ACHN (cell line): ENCODE measurements at regions not wholly inside any gene's neighbourhood (a gene's known extent, or its start where the extent isn't known, plus 50 kb on each side); places are given as distances from the start of the nearest gene placed in this dataset.
A peak's percentile ranks its signal among the peaks of the same experiment; 100 is the strongest.

Source experiments
- DNase-seq: peaks from one replicate; pipeline ENCODE4 v3.0.0-alpha.2; 2015
- in situ Hi-C: cut with HindIII; loops from 2 replicates; pipeline ENCODE4 v1.10.0; 2017; ENCODE audit warnings: low sequenced_read_pairs, low pct_ligation_motif_present, low pct_unique_long_range_greater_than_20kb

DNA sequence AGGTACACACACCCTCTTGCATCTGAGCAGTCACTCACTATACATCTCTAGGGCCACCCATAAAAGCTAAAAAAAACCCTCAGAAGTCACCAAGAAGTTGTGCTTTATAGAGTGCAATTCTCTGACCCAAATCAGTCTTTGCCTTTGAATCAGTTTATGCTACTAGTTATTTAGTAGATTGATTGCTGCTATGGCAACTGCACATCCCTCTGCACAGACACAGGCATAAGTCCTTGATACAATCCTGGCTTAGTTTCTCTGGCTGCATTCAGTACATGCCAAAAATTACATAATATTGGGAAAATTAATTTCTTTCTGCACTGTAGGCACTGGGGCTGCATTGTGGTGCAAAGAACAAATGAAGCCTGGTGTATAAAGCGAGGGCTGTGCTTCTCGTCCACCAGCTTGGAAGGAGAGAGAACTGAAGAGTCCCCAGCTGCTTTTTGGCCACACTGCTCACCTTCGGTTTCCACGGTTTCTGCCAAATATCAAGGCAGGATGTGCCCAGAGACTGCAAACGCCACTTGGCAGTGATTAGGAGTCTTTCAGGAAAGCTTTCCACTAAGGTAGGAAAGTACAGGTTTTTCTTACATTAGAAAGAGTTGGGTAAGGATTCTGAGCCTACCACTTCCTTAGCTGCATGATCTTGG lies 258.4 kb downstream of the ELAVL2 start:
- no peak for DNase-seq
- in situ Hi-C loops: no loop called here

DNA sequence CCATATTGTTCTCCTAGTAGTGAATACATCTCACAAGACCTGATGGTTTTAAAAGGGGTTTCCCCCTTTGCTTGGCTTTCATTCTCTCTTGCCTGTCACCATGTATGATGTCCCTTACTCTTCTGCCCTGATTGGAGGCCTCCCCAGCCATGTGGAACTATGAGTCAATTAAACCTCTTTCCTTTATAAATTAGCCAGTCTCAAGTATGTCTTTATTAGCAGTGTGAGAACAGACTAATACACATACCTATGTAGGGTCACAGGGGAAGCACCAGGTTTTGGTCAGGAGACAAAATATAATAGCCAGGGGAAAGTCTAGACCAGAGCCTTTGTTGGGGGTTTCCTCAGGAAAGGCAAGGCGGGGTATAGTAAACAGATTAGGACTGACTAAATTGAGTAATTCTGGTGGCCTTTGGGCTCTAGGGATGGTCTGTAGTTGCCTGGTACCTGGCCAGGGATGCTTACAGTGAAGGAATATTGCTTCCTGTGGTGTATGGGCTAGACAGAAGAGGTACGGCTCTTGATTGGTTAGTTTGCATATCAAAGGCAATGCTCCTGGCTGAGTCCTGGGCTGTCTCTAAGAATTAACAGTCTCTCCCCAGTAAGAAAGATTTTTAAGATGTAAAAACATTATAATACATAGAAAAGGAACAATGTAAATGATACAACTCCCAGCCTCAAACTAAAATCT lies 254.5 kb downstream of the ELAVL2 start:
- in situ Hi-C loops: no loop called here
- no peak for DNase-seq

DNA sequence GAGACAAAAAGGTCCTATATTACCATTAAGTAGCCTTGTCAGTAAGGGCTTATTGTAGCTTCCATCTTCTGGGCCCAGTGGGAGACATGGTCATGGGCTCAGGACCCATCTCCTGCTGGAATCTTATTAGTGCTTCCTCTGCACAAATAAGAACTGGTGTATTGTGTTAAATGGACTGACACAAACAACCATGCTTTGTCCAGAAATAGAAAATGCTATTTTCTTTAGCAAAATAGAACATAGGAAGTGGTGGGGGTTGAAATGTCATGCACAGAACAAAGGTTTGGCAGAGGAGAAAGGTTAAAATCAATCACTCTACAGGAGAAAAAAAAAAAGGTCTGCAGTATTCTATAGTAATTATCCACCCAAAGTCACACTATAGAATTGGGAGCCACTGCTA lies 252.2 kb downstream of the ELAVL2 start:
- DNase-seq: no peak
- in situ Hi-C loops: no loop called here

DNA sequence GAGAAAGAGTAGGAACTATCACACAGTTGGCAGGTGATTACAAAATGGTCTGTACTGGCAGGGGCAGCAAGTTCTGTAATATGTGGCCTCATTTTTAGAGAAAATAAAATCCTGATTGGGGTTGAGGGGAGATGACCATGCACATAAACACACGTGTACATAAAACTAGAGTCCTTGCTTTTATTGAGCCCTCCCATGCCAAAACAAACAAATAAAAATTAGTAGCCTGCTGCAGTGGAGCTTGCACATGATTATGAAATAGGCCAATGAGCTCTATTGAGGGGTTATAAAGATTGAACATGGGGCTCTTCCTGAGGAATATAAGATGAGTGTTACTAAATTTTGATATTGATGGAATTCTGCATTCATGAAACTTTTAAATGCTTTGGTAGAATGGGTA lies 248.4 kb downstream of the ELAVL2 start:
- in situ Hi-C loops: no loop called here
- no peak for DNase-seq

DNA sequence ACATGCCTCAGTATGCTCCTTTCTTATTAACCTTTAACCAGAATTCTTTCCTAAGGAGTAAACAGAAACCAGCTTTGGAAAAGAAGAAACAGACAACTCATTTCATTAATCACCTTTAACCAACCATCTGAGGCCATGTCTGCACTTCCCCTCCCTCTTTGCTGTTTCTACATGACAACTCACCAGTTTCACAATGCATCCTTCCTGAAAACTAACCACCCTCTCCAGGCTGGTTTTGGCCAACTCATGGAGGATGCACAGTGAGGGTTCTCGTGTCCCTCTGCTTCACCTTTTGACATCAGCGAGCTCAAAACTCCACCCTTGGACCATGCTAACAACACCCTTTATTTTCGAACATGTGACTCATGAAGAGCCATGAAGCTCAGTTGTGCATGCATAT lies 244.1 kb downstream of the ELAVL2 start:
- in situ Hi-C loops: no loop called here
- no peak for DNase-seq

DNA sequence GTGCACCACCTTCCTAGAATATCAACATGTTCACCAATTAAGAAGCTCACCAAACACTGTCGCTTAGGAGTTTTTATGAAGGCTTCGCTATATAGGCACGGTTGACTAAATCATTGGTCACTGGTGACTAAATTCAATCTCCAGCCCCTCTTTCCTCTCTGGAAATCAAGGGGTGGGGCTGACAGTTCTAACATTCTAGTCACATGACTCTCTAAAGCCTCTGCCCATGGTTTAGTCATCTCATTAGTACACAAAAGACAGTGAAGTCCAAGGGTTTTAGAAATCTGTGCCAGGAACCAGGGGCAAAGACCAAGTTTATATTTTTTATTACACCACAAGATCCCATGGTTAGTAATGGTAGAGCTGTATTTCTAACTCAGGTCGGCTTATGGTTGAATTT lies 243.2 kb downstream of the ELAVL2 start:
- DNase-seq: no peak
- in situ Hi-C loops: no loop called here

DNA sequence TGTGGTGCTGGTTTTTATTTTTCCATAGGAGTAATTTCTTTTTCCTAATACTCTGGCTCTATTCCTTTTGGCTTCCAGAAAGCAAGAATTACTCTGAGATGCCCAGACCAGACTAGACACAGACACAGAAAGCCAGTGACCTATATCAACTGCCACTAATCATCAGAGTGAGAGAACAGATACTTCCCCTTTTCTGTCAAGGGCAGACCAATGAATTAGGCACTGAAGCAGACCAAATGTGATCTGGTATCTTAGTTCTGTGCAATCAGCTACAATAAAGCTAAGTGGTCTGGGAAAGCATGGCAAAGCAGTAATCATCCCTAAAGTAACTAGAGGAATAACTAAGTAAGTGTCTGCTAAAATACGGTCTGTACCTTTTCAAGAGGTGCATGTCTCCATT lies 239.1 kb downstream of the ELAVL2 start:
- no peak for DNase-seq
- in situ Hi-C loops: no loop called here

DNA sequence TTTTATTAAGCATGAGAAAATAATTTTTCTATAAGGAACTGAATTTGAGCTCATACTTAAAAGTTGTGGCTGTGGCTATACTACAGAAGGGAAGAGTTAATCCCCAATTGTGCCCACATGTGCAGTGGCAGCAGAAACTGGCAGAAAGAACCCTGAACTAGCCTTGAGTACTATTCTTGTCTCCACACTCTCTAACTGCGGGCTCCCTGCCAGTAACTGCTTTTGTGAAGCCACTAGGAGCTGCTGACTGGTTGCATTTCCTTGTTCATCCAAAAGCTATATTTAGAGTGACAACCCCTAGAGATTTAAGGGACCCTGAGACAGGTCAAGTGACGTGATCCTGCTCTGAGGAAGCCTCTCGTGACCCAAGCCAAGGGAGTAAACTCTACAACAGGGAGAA lies 238.6 kb downstream of the ELAVL2 start:
- in situ Hi-C loops: no loop called here
- DNase-seq: no peak

DNA sequence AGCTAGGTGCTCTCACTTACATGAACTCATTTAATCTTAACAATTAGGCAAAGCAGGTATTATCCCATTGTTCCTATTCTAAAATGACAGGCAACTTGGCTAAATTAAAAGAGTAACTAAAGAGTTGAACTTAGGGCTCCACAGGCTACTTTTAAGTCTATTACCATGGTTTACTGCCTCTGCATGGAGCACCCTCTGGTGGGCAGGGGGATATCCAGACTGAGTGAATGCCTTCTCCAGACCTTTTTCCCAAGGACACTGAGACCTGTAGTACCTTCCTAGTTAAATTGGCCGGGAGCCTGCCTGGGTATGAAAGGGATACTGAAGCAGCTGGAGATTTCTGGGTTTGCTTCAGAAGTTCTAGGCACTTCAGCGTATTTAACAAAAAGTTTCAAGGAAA lies 238.1 kb downstream of the ELAVL2 start:
- in situ Hi-C loops: no loop called here
- DNase-seq: no peak

DNA sequence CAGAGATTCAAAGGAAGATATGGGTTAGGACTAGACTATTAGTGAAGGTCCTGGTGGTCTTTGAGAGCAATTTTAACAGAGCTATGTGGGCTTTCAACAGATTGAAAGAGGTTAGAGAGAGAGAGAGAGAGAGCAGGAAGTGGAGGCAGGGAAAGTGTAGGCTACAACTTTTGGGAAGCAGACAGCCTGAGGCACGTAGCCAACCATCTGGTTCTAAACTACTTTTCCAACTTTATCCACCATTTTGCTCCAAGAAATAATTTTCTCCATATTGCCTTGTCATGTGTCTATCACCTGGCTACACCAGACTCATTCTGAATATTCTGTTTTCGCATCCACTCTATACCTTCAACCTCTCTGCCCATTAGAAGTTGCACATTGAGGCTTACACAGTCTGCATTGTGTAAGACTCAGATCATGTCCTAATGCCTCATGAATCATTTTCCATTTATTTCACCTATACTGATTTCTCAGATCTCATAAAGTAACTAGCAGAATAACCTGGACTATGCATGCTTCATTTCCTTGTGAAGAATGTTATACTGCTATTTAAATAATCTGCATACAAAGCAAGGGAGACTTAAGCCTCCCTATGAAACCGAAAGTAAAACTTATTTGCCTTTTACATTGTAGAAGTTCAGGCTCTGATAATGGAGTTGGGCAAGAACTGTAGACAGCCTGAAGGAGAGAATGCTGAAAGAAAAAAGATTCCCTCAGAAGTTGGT lies 235.6 kb downstream of the ELAVL2 start:
- in situ Hi-C loops: no loop called here

DNA sequence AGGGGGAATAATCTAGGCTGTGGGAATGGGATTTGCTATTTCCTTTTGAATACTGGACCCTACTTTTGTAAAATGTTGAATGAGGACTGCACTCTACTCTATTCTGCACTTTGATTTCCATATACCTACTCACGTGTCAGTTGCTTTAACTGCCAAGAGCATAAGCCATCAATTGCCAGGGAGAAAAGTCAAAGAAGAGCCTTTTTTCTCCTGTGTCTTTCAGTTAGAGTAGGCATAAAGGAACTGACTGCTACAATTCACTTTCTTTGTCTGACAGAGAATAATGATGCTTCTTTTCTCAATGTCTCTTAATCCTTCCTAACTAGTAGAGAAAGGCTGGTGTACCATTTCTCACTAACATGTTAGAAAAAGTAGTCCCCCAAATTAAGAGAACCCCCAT lies 231.6 kb downstream of the ELAVL2 start:
- in situ Hi-C loops: no loop called here
- no peak for DNase-seq

More for the DNA sequence above, 235.6 kb downstream of the ELAVL2 start:
- peak; percentile 6 for DNase-seq

DNA sequence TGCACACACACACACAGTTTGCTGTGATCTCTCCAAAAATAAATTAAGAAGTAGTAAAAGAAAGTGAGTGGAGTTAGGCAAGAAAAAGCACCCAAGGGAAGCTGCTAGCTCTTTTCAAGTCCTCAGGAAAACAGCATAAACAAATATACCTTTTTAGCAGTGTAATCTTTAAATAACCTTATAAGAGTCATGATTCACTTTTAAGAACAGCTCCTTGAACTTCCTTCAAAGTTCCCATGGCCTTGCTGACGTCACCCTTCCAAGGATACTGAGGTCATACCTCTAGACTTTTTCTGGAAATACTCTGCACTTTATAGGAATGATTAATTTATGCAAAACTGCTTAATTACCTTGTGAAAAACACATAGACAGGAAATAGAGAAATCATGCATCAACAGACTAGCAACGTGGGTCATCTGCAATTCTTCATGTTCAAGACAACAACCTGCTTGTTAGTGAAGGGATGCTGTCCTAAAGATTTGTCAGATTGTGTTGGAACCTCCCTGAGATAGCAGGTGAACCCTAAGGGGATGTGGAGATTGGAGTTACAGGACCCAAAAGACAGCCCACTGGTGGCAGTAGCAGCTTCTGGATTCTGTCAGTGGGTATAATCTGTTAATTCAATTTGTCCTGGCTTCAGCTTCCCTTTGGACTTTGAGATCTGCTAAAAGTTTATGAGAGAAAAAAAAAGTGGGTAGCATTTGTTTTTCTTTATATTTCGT lies 229.0 kb downstream of the ELAVL2 start:
- in situ Hi-C loops: no loop called here
- no peak for DNase-seq

DNA sequence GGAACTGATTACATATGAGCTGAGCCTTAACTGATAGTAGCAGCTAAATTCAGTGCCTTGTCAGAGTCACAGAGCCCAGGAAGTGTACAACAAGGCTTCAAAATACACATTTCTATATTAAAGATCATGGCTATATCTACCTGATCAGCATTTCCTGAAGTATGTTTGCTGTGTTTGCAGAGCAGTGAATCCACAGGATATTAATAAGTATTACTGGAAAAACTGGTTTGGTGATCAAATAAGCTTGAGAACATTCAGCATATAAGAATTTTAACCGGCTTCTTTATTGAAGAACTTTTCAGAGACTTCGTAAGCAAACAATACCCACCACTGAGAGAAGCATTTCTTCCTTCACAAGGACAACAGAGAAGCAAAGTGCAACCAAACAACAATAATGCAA lies 227.0 kb downstream of the ELAVL2 start:
- DNase-seq: no peak
- in situ Hi-C loops: no loop called here

DNA sequence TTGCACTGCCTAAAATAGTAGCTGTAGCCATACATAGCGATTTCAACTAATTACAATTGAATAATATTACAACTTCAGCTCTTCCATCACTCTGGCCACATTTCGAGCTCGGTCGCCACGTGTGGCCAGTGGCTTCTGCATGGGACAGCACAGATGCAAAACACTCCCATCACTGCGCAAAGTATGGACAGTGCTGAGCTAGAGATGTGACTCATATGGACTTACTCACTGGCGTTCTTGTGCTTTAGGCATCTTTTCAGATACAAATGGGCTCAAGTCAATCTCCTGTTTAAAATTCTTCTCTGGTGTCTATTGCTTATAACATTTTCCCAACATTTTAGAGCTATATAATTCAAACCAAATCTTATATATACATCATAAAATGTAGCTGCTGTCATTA lies 222.7 kb downstream of the ELAVL2 start:
- no peak for DNase-seq
- in situ Hi-C loops: no loop called here

DNA sequence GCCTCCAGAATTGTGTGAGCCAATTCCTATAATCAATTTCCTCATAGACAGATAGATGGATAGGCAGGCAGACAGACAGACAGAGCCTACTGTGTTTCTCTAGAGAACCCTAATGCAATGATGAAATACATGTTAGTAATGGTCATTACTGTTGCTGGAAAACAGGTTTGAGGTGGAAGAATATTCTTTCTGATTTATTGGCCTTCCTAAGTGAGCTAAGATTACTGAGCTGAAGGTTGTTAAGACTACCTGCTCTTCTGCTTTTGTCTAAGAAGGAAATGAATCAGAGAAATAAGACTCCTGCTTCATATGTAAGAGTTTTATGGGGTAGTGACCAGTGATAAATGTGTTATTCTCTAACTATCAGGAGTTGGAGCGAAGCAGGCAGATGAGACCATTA lies 219.9 kb downstream of the ELAVL2 start:
- in situ Hi-C loops: no loop called here
- no peak for DNase-seq

DNA sequence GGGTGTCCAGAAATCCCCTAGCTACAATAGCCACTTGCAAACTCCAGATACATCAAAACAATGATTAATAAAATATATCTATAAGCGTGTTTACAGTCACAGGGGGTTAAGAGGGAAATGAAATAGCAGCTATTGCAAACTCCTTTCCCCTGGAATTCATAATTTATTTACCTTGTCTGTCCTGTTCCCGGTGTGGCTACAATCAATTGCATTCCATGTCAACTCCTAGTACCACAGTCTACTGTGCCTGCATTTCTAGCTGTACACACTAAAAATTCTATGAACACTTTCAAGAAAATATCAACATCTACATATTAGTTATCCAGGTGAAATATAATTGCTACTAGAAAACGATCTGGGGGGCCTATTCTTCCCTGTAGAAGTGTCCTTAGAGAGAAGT lies 217.6 kb downstream of the ELAVL2 start:
- DNase-seq: no peak
- in situ Hi-C loops: no loop called here

DNA sequence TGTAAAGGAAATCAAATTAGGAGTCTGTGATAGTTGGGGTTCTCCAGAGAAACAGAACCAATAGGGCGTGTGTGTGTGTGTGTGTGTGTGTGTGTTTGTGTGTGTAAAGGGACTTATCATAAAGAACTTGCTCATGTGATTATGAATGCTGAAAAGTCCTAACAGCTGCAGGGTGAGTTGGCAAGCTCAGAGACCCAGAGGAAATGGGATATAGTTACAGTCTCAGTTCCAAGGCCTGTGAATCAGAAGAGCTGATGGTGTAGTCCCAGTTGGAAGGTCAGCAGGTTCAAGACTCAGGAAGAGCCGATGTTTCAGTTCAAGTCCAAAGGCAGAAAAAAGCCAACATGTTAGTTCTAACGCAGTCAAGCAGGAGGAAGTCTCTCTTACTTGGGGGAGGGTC lies 214.2 kb downstream of the ELAVL2 start:
- in situ Hi-C loops: no loop called here
- DNase-seq: no peak

DNA sequence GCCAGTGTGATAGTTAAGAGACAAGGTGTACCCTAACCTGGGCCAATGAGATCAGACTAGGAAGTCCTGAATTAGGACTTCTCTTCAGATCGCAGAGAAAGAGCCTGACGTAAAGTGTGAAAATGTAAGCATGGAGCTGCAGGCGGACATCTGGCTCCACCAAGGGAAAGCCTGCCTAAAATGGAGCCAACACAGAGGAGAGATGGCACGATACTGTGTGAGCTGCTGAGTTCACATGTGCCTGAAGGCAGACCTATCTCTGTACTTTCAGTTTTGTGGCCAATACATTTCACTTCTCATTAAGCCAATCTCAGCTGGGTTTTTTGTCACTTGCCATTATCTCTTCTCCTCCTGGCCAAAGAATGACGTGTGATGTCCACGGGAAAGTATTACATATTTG lies 210.5 kb downstream of the ELAVL2 start:
- in situ Hi-C loops: no loop called here
- no peak for DNase-seq

DNA sequence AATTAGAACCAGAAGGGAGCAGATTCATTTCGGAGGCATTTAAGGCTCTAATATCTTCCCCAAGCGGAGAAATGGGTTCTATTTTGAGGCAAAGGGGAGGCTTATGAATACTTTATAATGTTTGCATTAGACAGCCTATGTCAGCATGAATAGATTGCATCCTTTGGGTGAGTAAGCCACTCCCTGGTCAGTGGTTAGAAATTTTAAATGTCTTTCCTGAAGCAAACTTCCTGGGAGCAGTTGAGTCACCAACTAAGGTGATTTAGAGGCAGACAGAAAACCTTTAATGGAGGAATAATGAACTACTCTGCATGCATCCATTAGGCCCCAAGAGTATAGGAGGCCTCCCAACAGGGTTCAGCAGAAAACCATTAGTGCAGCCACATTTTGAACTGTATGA lies 204.9 kb downstream of the ELAVL2 start:
- in situ Hi-C loops: no loop called here
- DNase-seq: no peak
